ENCODE measurements at regions not wholly inside any gene's neighbourhood (a gene's known extent, or its start where the extent isn't known, plus 50 kb on each side); places are given as distances from the start of the nearest gene placed in this dataset.

DNA sequence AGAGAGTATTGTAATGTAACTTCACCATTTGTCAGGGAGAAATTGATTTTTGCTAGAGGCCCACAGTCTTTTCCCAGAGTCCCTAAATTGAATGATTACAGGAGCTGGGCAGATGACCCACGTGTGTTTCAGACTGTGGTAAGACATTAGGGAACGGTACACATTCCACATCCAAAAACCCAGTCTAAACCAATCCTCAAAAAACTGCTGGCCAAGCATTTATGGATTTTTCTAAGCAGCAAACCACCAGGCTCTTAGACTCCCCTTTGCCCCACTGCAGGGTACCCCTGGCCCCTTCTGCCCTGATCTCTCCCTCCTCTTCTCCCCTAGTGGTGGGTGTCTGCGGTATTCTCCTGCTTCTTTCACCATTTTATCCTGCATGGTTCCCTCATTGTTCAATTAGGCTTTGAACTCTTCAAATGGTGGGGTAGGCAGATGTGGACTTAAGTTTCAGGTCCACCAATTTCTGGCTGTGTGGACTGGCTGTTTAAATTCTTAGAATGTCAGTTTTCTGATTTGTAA, 135.5 kb upstream of the SORCS3 start:
- DNase-seq: no peak

DNA sequence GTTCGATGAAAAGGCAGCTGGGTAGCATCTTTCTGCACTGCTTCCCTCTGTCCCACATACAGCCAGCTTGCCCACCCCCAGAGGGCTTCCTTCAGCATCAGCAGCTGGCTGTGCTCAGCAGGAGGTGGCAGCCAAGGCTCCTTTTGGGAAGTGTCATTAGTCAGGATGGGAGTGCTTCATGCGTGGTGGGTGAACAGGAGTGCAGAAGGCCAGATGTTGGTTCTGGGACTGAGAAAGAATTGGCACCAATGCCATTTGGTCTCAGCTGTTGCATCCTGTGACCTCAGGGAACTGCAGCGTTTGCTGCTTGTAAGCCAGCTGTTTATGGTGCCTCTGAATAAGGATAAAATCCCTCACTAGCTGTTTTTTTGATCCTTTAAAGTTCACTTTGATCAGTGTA, 131.1 kb upstream of the SORCS3 start:
- no peak for DNase-seq

GRCh38 chr10:104510644-104511043, 130.4 kb upstream of the SORCS3 start:
- DNase-seq: no peak

GRCh38 chr10:104512800-104513199, 128.3 kb upstream of the SORCS3 start:
- no peak for DNase-seq

DNA sequence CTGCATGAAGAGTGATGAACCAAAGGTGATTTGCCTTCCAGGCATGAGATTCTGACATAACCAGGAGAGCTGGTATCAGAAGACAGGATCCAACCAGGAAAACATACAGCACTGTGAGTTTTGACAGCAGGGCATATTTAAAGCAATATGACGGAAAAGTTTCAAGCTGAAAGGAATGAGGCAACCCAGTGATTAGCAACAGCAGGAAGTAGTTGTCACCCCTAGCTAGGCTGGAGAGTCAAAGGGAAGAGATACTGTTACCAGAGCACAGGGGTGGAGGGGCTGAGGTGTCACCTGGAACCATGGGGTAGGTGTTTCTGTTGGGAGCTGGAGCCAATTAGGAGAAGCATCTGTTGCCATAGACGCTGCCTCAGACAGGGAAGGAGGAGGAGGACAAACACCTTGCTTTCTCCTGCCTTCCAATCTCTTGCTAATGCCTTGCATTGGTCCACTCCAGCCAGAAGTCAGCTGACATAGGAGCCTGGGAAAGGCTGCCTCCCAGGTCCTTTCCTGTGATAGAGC, 125.4 kb upstream of the SORCS3 start:
- peak in 1 of 2 donors; percentile 7 for DNase-seq

GRCh38 chr10:104516986-104517385, 124.1 kb upstream of the SORCS3 start:
- no peak for DNase-seq

- no peak for DNase-seq
Observed at GRCh38 chr10:104517946-104518345, 123.1 kb upstream of the SORCS3 start.

DNA sequence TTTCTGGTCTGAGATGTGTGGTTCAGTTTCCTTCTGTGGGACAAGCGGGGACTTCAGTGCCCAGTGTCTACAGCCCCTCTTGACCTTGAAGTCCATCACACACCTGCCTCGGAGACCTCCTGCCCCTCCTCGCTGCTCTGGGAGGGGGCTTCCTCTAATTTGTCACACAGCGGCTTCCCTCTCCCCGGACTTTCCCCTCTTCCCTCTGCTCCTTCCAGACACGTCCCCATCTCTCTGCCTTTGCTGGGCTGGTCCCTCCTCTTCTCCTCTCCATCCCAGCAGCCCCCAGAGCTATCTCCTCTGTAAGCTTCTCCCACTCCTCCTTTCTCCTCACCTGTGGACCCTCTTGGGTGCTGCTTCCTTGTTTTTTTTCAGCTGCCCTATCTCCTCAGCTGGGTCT, 122.2 kb upstream of the SORCS3 start:
- DNase-seq: no peak

- DNase-seq: no peak
Observed at GRCh38 chr10:104520653-104521052, 120.4 kb upstream of the SORCS3 start.

- DNase-seq: no peak
Observed at GRCh38 chr10:104521901-104522694, 119.0 kb upstream of the SORCS3 start.

DNA sequence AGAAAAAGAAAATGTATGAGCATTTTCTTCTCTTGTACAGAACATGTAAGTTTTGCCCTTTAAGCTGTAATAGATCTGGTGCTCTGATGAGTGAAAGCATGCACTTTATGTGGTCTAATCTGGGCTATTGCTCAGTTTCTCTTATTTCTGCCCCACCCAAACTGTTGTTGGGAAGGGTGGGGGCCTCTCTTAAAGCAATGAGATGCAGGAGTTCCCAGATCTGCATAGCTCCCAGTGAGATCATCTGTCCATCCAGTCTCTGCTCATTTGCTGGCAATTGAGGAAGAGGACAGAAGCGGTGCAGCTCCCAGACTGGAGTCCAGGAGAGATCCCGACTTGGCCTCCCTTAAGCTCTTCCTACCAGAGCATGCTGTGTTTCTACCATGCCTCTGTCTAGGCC, 114.9 kb upstream of the SORCS3 start:
- DNase-seq: no peak

- DNase-seq: no peak
Observed at GRCh38 chr10:104527013-104527412, 114.1 kb upstream of the SORCS3 start.

DNA sequence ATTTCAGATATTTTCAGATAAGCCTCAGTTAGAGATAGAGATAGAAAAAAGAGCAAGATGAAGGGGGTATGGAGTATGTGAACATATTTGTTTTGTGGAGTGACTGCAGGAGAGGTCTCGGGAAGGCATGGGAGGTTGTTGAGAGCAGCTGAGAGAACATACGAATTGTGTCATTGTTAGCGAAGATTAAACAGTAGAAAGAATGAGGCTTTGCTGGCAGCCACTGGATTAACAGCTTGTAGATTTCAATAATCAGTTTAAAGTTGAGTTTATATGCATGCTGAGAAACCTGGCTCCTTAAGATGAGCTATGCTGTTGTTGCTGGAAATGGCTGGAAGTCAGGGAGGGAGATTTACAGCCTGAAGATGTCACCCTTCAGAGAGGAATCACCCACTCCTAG, 100.9 kb upstream of the SORCS3 start:
- DNase-seq: no peak

- peak in 1 of 2 donors; percentile 9 for DNase-seq
Observed at GRCh38 chr10:104541820-104542219, 99.3 kb upstream of the SORCS3 start.

DNA sequence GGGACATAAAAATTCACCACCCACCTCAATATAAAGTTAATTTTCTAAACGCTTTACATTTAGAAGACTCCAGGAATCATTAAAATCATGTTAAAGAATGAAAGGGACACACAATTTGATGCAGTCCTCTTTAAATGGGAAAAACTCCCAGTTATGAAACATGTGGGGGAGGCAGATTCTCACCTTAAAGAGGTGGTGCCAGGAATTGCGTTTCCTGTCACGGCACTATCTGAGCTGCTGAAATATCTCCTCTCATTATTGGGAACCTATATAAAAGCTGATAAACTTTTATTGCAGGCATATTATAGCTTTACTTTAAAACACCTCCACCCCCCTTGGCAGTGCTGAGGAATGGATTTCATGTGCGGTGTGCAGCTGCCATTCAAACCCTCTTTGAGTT, 94.8 kb upstream of the SORCS3 start:
- DNase-seq: no peak

DNA sequence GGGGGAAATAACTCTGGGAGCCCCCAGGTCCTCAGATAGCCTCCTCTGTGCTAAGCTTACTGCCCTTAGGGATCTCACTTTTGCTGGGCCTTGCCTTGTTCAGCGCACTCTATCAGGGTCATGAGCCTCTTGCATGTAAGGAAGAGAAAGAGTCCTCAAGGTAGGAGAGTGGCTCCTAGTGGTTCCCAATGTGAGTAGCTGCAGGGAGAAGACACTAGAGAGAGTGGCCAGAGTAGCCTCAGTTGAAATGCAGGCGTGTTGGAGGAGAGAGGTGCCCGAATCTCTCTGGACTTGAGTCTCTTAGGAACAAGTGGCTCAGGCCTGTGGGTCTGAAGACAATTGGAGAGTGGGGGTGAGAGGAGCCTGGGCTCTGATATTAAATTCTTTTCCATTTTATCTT, 94.3 kb upstream of the SORCS3 start:
- DNase-seq: no peak

DNA sequence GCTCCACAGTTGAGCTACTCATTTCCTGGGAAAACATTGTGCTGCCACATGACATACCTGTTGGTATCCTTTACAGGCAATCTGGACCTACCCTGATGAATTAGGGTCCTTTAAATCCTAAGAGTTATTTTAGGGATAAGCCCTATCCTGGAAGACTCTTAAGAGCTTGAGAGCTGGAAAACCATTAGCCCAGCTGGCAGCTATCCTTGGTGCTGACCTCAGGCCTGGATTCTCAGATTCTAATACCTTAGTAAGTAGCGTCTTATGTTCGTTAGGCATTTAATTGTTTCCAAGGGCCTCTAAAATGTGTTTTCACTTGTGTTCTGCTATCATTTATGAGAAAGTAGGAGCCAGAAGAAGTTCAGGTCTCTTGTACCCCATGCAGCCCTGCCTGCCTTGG, 93.0 kb upstream of the SORCS3 start:
- no peak for DNase-seq

- DNase-seq: no peak
Observed at GRCh38 chr10:104556831-104557230, 84.3 kb upstream of the SORCS3 start.

GRCh38 chr10:104557966-104558365, 83.1 kb upstream of the SORCS3 start:
- no peak for DNase-seq

- peak; percentile 14 to 80 for DNase-seq
Observed at GRCh38 chr10:104559935-104560334, 81.2 kb upstream of the SORCS3 start.

DNA sequence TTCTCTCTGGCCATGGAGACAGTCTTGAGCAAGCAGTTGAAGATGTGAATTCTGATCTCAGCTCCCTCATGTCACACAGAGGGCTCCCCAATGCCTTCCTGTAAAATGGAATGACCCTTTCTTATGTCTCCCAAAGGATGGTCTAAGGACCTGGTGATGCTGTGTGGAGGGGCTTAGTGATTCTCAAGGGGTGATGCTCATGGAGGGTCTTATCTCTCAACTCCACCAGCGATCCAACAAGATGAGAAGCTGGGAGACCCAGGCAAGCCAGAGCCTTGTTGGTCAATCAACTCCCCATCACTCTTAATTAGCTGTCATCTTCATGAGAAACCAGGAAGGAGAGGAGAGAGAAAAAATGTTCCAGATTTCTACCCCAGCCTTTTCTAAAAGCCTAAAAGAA, 78.0 kb upstream of the SORCS3 start:
- no peak for DNase-seq

DNA sequence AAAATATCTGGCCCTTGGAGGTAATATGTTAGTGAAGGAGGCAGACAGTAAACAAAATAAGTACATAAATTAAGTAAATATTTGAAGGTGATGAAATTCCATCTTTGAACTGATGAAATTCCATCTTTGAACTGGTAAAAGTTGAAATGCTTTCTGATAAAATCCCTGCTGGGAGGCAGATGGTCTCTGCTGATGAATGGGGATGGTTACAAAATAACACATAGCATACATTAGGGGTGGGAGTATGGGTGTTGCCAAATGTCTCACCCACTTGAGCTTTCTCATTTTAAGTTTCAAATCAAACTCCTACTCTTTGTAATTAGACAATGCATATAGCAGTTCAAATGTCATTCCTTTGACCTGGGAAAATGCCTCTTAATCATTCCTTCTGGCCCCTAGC, 77.5 kb upstream of the SORCS3 start:
- peak in 1 of 2 donors; percentile 25 for DNase-seq

- DNase-seq: no peak
Observed at GRCh38 chr10:104574427-104574826, 66.7 kb upstream of the SORCS3 start.

DNA sequence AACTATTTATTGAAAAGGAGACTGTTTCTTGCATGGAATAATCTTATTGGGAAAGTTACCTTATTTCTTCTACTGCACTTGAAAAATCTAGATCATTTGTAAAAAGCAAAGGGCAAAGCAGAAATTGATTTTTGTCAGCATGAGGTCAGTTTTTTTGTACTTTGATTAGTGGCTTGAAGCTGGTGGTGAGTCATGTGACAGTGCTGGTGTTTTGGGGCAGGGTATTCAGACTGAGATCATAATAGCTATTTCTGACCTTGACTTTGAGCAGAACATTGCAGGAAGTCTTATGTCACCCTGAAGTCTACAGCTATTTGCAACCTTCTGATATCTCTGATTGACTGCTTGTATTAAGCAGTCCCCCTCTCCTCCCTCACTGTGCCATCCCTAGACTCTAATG, 66.3 kb upstream of the SORCS3 start:
- no peak for DNase-seq

- no peak for DNase-seq
Observed at GRCh38 chr10:104576611-104577010, 64.5 kb upstream of the SORCS3 start.
